ENCODE measurements at regions not wholly inside any gene's neighbourhood (a gene's known extent, or its start where the extent isn't known, plus 50 kb on each side); places are given as distances from the start of the nearest gene placed in this dataset.

- TF ChIP-seq, protein P1, sequence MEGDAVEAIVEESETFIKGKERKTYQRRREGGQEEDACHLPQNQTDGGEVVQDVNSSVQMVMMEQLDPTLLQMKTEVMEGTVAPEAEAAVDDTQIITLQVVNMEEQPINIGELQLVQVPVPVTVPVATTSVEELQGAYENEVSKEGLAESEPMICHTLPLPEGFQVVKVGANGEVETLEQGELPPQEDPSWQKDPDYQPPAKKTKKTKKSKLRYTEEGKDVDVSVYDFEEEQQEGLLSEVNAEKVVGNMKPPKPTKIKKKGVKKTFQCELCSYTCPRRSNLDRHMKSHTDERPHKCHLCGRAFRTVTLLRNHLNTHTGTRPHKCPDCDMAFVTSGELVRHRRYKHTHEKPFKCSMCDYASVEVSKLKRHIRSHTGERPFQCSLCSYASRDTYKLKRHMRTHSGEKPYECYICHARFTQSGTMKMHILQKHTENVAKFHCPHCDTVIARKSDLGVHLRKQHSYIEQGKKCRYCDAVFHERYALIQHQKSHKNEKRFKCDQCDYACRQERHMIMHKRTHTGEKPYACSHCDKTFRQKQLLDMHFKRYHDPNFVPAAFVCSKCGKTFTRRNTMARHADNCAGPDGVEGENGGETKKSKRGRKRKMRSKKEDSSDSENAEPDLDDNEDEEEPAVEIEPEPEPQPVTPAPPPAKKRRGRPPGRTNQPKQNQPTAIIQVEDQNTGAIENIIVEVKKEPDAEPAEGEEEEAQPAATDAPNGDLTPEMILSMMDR (IDR thresholded peaks at IDR 0.05), result no peak
- no peak for TF ChIP-seq EZH2 (IDR thresholded peaks at IDR 0.05)
These were observed 107.4 kb upstream of the TENT5A start for GRCh38 chr6:81859884-81860283.

Data from neural progenitor cell (in vitro differentiated cells).